HG02571 (cell line): ENCODE measurements at regions not wholly inside any gene's neighbourhood (a gene's known extent, or its start where the extent isn't known, plus 50 kb on each side); places are given as distances from the start of the nearest gene placed in this dataset.

Source experiments
- ATAC-seq: cut with Tn5 transposase; IDR thresholded peaks from one replicate; pipeline ENCODE4 v1.9.1; 2021; ENCODE audit warnings: mild to moderate bottlenecking, moderate library complexity; ENCODE audit not compliant: unreplicated experiment

- ATAC-seq = no peak
Measured at GRCh38 chr6:135789375-135790050, 62.0 kb upstream of the PDE7B start.

- no peak for ATAC-seq
Measured at GRCh38 chr6:135791441-135791840, 60.1 kb upstream of the PDE7B start.

GRCh38 chr6:135796643-135797305 lies 54.7 kb upstream of the PDE7B start:
- no peak for ATAC-seq

GRCh38 chr6:135797361-135797760 lies 54.1 kb upstream of the PDE7B start:
- ATAC-seq = no peak

- no peak for ATAC-seq
Measured at GRCh38 chr6:135798751-135799515, 52.6 kb upstream of the PDE7B start.
